Progenitor cell of endocrine pancreas (in vitro differentiated cells): ENCODE measurements at regions not wholly inside any gene's neighbourhood (a gene's known extent, or its start where the extent isn't known, plus 50 kb on each side); places are given as distances from the start of the nearest gene placed in this dataset.
A peak's percentile ranks its signal among the peaks of the same experiment; 100 is the strongest.

Experiments
- DNase-seq: peaks from one replicate; pipeline ENCODE4 v3.0.0; 2021; ENCODE audit warnings: low spot score; ENCODE audit not compliant: unreplicated experiment
- H3K27ac Mint-ChIP-seq: 2 replicates; pipeline ENCODE4 v1.8.0; 2021; ENCODE audit warnings: mild to moderate bottlenecking, moderate library complexity, mixed read lengths
- H3K27me3 Mint-ChIP-seq: 2 replicates; pipeline ENCODE4 v1.8.0; 2021; ENCODE audit warnings: mixed read lengths
- H3K36me3 Mint-ChIP-seq: 2 replicates; pipeline ENCODE4 v1.8.0; 2022; ENCODE audit warnings: mixed read lengths; ENCODE audit not compliant: insufficient read depth
- H3K4me1 Mint-ChIP-seq: 2 replicates; pipeline ENCODE4 v1.8.0; 2021; ENCODE audit warnings: low read depth, mixed read lengths
- H3K4me3 Mint-ChIP-seq: 2 replicates; pipeline ENCODE4 v1.8.0; 2021; ENCODE audit warnings: low read depth, mild to moderate bottlenecking, moderate library complexity, mixed read lengths
- H3K9me3 Mint-ChIP-seq: 2 replicates; pipeline ENCODE4 v1.8.0; 2021; ENCODE audit warnings: low read depth, mixed read lengths
- TF ChIP-seq, protein P1 (sequence below): fragments of 200-600 bp; sonication (generic); IDR thresholded peaks from one replicate; pipeline ENCODE4 v1.5.0; 2021; ENCODE audit warnings: antibody characterized with exemption, mild to moderate bottlenecking; ENCODE audit not compliant: unreplicated experiment

GRCh38 chr6:82057846-82058554, 189.5 kb downstream of the IBTK start:
- no peak for DNase-seq
- TF ChIP-seq, protein P1, sequence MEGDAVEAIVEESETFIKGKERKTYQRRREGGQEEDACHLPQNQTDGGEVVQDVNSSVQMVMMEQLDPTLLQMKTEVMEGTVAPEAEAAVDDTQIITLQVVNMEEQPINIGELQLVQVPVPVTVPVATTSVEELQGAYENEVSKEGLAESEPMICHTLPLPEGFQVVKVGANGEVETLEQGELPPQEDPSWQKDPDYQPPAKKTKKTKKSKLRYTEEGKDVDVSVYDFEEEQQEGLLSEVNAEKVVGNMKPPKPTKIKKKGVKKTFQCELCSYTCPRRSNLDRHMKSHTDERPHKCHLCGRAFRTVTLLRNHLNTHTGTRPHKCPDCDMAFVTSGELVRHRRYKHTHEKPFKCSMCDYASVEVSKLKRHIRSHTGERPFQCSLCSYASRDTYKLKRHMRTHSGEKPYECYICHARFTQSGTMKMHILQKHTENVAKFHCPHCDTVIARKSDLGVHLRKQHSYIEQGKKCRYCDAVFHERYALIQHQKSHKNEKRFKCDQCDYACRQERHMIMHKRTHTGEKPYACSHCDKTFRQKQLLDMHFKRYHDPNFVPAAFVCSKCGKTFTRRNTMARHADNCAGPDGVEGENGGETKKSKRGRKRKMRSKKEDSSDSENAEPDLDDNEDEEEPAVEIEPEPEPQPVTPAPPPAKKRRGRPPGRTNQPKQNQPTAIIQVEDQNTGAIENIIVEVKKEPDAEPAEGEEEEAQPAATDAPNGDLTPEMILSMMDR, result no peak
- Mint-ChIP-seq H3K4me1 (no peaks in the 10 kb centered on the region), H3K27ac (no peak overlapping the region), H3K36me3 (no peaks in the 10 kb centered on the region), H3K9me3 (peaks cover 5% of the 10 kb centered on the region), H3K4me3 (no peak overlapping the region), H3K27me3 (no peaks in the 10 kb centered on the region)

DNA sequence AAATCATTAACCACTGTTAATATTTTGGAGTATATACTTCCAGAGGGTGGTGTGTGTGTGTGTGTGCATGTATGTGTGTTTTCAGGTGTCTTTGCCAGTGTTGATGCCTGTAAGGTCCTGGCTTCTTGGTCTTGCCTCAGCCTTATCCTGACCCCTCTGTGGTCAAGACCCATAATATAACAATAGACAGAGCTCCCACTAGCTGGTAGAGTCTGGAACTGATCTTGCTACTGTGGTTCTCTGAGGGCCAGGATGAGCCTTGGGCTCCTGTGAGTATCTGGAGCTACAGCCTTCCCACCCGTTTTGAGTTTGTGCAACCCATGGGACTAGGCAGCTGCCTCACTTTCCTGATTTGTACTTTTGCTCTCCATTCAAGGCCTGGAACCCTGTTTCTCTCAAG, 191.0 kb downstream of the IBTK start:
- H3K27me3 Mint-ChIP-seq, result no peaks in the 10 kb centered on the region
- TF ChIP-seq, protein P1, result no peak

DNA sequence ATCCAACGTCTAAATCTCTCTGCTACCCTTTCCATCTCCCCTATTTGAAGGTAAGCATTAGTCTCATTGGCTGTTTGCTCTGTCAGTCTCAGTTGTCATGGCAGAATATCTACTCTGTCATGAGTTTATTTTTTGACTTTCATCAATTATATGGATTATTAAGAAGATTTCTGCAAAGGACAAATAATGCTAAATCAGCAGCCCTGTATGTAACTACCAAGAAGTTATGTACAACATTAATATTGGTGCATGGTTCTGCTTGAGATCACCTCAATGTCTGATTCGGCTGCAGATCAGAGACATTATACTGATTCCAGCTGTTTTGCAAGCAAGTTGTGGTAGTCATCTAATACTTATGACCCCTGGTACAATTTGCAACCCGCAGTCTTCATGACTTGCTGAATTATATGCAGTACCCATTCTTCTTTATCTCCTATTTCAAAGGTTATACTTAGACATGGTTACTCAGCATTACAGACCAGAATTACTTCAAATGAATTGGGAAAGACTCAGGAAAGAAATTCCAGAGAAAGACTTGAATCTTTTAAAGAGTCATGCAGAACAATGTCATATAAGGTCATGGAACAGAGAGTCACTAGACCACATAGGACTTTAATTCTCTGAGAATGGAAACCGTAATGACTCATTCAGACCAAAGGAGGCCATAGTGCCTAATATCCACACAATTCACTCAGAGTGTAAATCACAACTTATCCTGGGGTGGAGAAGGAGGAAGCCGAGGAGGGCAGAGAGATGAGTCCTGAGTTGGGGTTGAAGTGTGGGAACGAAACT, 201.4 kb downstream of the IBTK start:
- Mint-ChIP-seq H3K4me1 (no peaks in the 10 kb centered on the region), H3K36me3 (no peaks in the 10 kb centered on the region), H3K9me3 (no peaks in the 10 kb centered on the region), H3K4me3 (no peak overlapping the region), H3K27ac (no peak overlapping the region), H3K27me3 (no peaks in the 10 kb centered on the region)
- TF ChIP-seq, protein P1, result no peak
- no peak for DNase-seq

More for the DNA sequence above, 191.0 kb downstream of the IBTK start:
- DNase-seq, result no peak
- no peak overlapping the region for H3K27ac Mint-ChIP-seq
- H3K36me3 Mint-ChIP-seq, result no peaks in the 10 kb centered on the region
- peaks cover 5% of the 10 kb centered on the region for H3K9me3 Mint-ChIP-seq
- H3K4me1 Mint-ChIP-seq, result no peaks in the 10 kb centered on the region
- no peak overlapping the region for H3K4me3 Mint-ChIP-seq

GRCh38 chr6:82040405-82041221, 206.9 kb downstream of the IBTK start:
- Mint-ChIP-seq H3K27ac (no peak overlapping the region), H3K4me3 (no peak overlapping the region), H3K4me1 (no peaks in the 10 kb centered on the region), H3K36me3 (no peaks in the 10 kb centered on the region), H3K27me3 (no peaks in the 10 kb centered on the region), H3K9me3 (no peaks in the 10 kb centered on the region)
- DNase-seq, result peak; percentile 20
- TF ChIP-seq, protein P1, result peak; percentile 75

- Mint-ChIP-seq H3K36me3 (no peaks in the 10 kb centered on the region), H3K9me3 (no peaks in the 10 kb centered on the region), H3K27me3 (no peaks in the 10 kb centered on the region), H3K4me1 (no peaks in the 10 kb centered on the region), H3K27ac (no peak overlapping the region), H3K4me3 (no peak overlapping the region)
- TF ChIP-seq, protein P1, result no peak
- no peak for DNase-seq
These were observed 208.9 kb downstream of the IBTK start for GRCh38 chr6:82038631-82039030.
